Osteoblast (primary cell): ENCODE measurements at regions not wholly inside any gene's neighbourhood (a gene's known extent, or its start where the extent isn't known, plus 50 kb on each side); places are given as distances from the start of the nearest gene placed in this dataset.

ENCODE experiments used
- DNase-seq: peaks from one replicate; pipeline ENCODE4 v3.0.0; 2011; ENCODE audit warnings: low spot score, mixed read lengths; ENCODE audit not compliant: insufficient read length; ENCODE audit errors: missing footprints
- H2AFZ ChIP-seq: 2 replicates; pipeline ENCODE4 v1.6.0; 2011; ENCODE audit warnings: mild to moderate bottlenecking, low read length
- H3K27ac ChIP-seq: 2 replicates; pipeline ENCODE4 v1.5.1; 2011; ENCODE audit warnings: mild to moderate bottlenecking, low read depth, low read length, moderate library complexity
- H3K27me3 ChIP-seq: 2 replicates; pipeline ENCODE4 v1.6.0; 2012; ENCODE audit warnings: mild to moderate bottlenecking, control low read depth, inconsistent platforms, low read length, moderate library complexity; ENCODE audit not compliant: insufficient read depth
- H3K36me3 ChIP-seq: 2 replicates; pipeline ENCODE4 v1.5.1; 2011; ENCODE audit warnings: mild to moderate bottlenecking, low read length, control low read depth, moderate library complexity; ENCODE audit not compliant: insufficient read depth
- H3K4me1 ChIP-seq: 2 replicates; pipeline ENCODE4 v1.5.1; 2011; ENCODE audit warnings: mild to moderate bottlenecking, low read length, control low read depth, moderate library complexity; ENCODE audit not compliant: insufficient read depth
- H3K4me2 ChIP-seq: 2 replicates; pipeline ENCODE4 v1.6.0; 2011; ENCODE audit warnings: mild to moderate bottlenecking, low read length; ENCODE audit not compliant: insufficient read depth
- H3K4me3 ChIP-seq: fragments of 200-600 bp; sonication (generic); 3 replicates; pipeline ENCODE4 v1.5.1; 2012; ENCODE audit warnings: mild to moderate bottlenecking, low read length, inconsistent platforms; ENCODE audit not compliant: insufficient read depth
- H3K79me2 ChIP-seq: 2 replicates; pipeline ENCODE4 v1.6.0; 2012; ENCODE audit warnings: mild to moderate bottlenecking, low read length, control low read depth, inconsistent platforms; ENCODE audit not compliant: insufficient read depth
- H3K9me3 ChIP-seq: 2 replicates; pipeline ENCODE4 v1.5.1; 2011; ENCODE audit warnings: low read depth, low read length, control low read depth
- H4K20me1 ChIP-seq: 2 replicates; pipeline ENCODE4 v1.6.0; 2012; ENCODE audit warnings: mild to moderate bottlenecking, low read length, control low read depth; ENCODE audit not compliant: insufficient read depth
- CTCF ChIP-seq: IDR thresholded peaks from 2 replicates; pipeline ENCODE4 v1.5.1; 2011; ENCODE audit warnings: mild to moderate bottlenecking, low read depth, low read length, moderate library complexity; ENCODE audit errors: extremely low read depth

GRCh38 chr4:90074322-90074886 lies 52.8 kb upstream of the CCSER1 start:
- Histone ChIP-seq H2AFZ (no peak overlapping the region), H3K4me2 (no peak overlapping the region), H4K20me1 (no peaks in the 10 kb centered on the region), H3K4me1 (no peaks in the 10 kb centered on the region), H3K79me2 (no peaks in the 10 kb centered on the region), H3K36me3 (no peaks in the 10 kb centered on the region), H3K27ac (no peak overlapping the region), H3K9me3 (no peaks in the 10 kb centered on the region), H3K4me3 (no peak overlapping the region), H3K27me3 (no peaks in the 10 kb centered on the region)
- DNase-seq: peak; percentile 2
- no peak for TF ChIP-seq CTCF
